ENCODE measurements at regions not wholly inside any gene's neighbourhood (a gene's known extent, or its start where the extent isn't known, plus 50 kb on each side); places are given as distances from the start of the nearest gene placed in this dataset.
A peak's percentile ranks its signal among the peaks of the same experiment; 100 is the strongest.

GRCh38 chr7:140230516-140230860 is 53.7 kb upstream of the KDM7A start:
- TF ChIP-seq CTCF (IDR thresholded peaks at IDR 0.05) (no peak), POLR2AphosphoS5 (IDR thresholded peaks at IDR 0.05) (peak in 2 of 3 donors; percentile 30 to 51), EP300 (IDR thresholded peaks at IDR 0.05; ENCODE audit: low read depth) (no peak), POLR2A (IDR thresholded peaks at IDR 0.05) (no peak)
- Histone ChIP-seq H3K4me3 (peak overlapping the region; percentile 33 to 56 (median 48)), H3K9me3 (no peaks in the 10 kb centered on the region), H3K27me3 (no peaks in the 10 kb centered on the region), H3K27ac (peak overlapping the region; percentile 89 to 96 (median 90)), H3K36me3 (no peaks in the 10 kb centered on the region), H3K4me1 (peaks cover 11 to 51% (median 40%) of the 10 kb centered on the region in 4 donors)
- 1% methylated on average over 35 of the region's 57 CpGs; no CpG with 5 or more reads in 1 of the 2 donors for WGBS, 2 donors (ENCODE audit: low coverage in 1 of 2)
- in situ Hi-C loops (cut with MboI; ENCODE audit: low pct_ligation_motif_present in 1 of 4, low pct_unique_long_range_greater_than_20kb in 1 of 4, low sequenced_read_pairs in 3 of 4) (no loop called here), intact Hi-C loops (cut with DNase I; ENCODE audit: low total_unique reads) (loop anchor here (5.0 kb wide), 1 partner anchor 53 kb away; the partner anchor contains the start of gene KDM7A)
- DNase-seq: peak; percentile 75

GRCh38 chr7:140229591-140230515 is 53.1 kb upstream of the KDM7A start:
- peak; percentile 87 for DNase-seq
- Histone ChIP-seq H3K4me1 (peaks cover 11 to 51% (median 39%) of the 10 kb centered on the region in 4 donors), H3K4me3 (peak overlapping the region; percentile 33 to 56 (median 48)), H3K36me3 (no peaks in the 10 kb centered on the region), H3K27ac (peak overlapping the region; percentile 89 to 96 (median 90)), H3K9me3 (no peaks in the 10 kb centered on the region), H3K27me3 (no peaks in the 10 kb centered on the region)
- WGBS, 2 donors (ENCODE audit: low coverage in 1 of 2): 6 to 17% methylated on average over 2 to 44 of the region's 44 CpGs
- TF ChIP-seq POLR2A (IDR thresholded peaks at IDR 0.05) (peak; percentile 82), EP300 (IDR thresholded peaks at IDR 0.05; ENCODE audit: low read depth) (peak; percentile 23), CTCF (IDR thresholded peaks at IDR 0.05) (peak in 1 of 5 experiments; percentile 27), POLR2AphosphoS5 (IDR thresholded peaks at IDR 0.05) (peak; percentile 62 to 89 (median 85))
- in situ Hi-C loops (cut with MboI; ENCODE audit: low pct_ligation_motif_present in 1 of 4, low pct_unique_long_range_greater_than_20kb in 1 of 4, low sequenced_read_pairs in 3 of 4): no loop called here
- intact Hi-C loops (cut with DNase I; ENCODE audit: low total_unique reads): loop anchor here (5.0 kb wide), 1 partner anchor 53 kb away; the partner anchor contains the start of gene KDM7A

- in situ Hi-C loops (cut with MboI; ENCODE audit: low pct_ligation_motif_present in 1 of 4, low pct_unique_long_range_greater_than_20kb in 1 of 4, low sequenced_read_pairs in 3 of 4) (no loop called here), intact Hi-C loops (cut with DNase I; ENCODE audit: low total_unique reads) (no loop called here)
- 72 to 75% methylated on average over 9 to 10 of the region's 10 CpGs for WGBS, 2 donors (ENCODE audit: low coverage in 1 of 2)
- no peak for DNase-seq
- H3K4me3 ChIP-seq: no peak overlapping the region
- H3K27ac ChIP-seq: peak overlapping the region; percentile 89 to 96 (median 90)
- H3K27me3 ChIP-seq: no peaks in the 10 kb centered on the region
- peaks cover 11 to 46% (median 39%) of the 10 kb centered on the region in 4 donors for H3K4me1 ChIP-seq
- TF ChIP-seq POLR2AphosphoS5 (IDR thresholded peaks at IDR 0.05) (peak in 1 of 3 donors; percentile 23), POLR2A (IDR thresholded peaks at IDR 0.05) (no peak)
- H3K36me3 ChIP-seq: no peaks in the 10 kb centered on the region
- no peaks in the 10 kb centered on the region for H3K9me3 ChIP-seq
These were observed 52.3 kb upstream of the KDM7A start for GRCh38 chr7:140229101-140229525.

Small RNA genes lying in the stretch of these regions (small RNA-seq; reads per million reads assigned to genes)
- gene RNU1-58P: 0 reads per million in 4 donors

All from transverse colon (tissue), 4 donors.